HG02973 (cell line): ENCODE measurements at regions not wholly inside any gene's neighbourhood (a gene's known extent, or its start where the extent isn't known, plus 50 kb on each side); places are given as distances from the start of the nearest gene placed in this dataset.

Experiments
- ATAC-seq: cut with Tn5 transposase; IDR thresholded peaks from one replicate; pipeline ENCODE4 v1.9.1; 2021; ENCODE audit warnings: moderate library complexity; ENCODE audit not compliant: unreplicated experiment

GRCh38 chr2:19725392-19725791, 176.4 kb downstream of the TTC32 start:
- ATAC-seq = no peak

GRCh38 chr2:19723021-19723420, 178.8 kb downstream of the TTC32 start:
- no peak for ATAC-seq

DNA sequence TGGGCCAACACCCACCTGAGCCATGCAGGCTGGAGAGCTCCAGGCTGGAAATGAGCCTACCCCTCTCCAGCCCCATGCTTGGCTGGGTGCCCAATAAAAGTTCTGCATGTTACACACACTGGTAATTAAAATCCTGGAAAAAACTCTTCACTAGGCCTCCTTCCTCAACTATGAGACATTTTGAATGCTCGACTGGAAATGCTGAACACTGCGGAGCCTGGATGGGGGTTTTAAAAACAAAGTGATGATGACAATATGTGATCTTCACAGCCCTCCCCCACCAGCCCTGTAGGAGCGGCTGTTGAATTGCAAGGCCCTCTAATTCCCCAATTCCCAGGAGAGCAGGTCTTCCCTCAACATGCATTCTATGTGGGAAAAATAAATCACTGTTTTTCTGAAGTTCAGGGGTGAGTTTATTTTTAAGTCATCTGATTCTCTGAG, 179.2 kb downstream of the TTC32 start:
- ATAC-seq = no peak

- ATAC-seq = no peak
These were observed 181.5 kb downstream of the TTC32 start for GRCh38 chr2:19720306-19720705.

DNA sequence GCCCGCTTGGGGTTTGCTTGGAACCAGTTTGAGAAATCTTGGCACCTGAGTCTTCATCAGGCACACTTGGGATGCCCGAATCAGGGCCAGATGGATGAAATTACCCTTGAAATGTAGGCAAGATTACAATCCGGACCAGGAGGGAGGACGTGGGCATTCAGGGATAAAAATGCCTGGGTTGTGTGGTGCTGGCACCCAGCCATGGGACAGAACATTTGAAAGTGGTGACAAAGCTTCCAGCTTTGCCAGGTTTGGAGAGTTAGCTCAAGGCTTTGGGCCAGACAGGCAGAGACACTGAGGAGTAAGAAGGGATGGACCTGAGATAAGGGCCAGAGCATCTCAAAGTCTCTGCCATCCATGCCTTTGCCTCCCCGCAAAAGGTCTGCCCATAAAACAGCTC, 182.2 kb downstream of the TTC32 start:
- no peak for ATAC-seq

- no peak for ATAC-seq
These were observed 184.3 kb downstream of the TTC32 start for GRCh38 chr2:19717446-19717845.

GRCh38 chr2:19714926-19715325, 186.9 kb downstream of the TTC32 start:
- ATAC-seq = no peak

DNA sequence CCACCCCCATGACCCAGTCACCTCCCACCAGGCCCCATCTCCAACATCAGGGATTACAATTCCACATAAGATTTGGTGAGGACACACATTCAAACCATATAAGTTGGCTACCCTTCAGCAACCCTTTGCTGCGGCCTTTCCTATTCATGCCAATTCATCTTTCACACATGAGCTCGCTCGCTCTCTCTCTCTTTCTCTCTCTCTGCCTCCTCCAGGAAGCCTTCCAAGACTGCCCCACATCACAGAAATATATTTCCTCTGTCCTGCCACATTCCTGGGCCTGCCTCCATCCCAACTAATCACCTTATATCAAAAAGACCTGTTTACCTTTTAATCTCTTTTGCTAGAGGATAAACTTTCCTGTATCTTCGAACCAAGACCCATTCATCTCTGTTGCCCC, 188.9 kb downstream of the TTC32 start:
- ATAC-seq = no peak

GRCh38 chr2:19711470-19712372, 190.1 kb downstream of the TTC32 start:
- no peak for ATAC-seq

DNA sequence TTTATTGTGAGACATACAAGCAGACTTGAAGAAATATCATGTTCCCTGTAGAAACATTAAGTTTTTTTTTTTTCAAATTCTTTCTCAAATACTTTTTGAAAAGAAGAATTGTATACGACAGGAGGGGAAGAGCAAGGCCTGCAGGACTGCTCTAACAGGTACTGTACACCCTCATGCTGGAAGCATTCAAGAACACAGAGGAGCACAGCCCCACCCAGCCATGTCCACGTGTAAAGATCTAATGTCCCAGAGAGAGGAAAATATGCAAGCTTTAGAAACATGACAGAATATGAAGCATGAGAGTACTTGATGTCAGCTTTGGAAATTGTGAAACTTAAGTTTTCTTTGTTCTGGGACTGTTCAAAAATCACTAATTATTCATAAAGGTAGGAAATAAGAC, 191.6 kb downstream of the TTC32 start:
- no peak for ATAC-seq

DNA sequence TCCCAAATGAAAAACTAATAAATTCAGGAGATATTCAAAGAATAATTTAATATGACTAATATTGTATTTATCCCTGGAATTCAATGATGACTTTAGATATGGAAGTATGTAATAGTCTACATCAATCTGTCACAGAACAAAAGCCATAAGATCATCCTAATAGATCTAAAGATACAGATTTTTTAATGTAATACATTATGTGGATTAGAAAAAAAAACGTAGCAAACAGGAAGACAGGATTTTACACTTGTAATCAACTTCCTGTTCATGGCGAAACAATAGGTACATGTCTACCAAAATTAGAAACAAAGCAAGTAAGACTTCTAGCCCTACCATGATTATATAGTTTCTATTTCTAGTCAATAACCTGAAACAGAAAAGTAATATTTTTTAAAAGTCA, 192.2 kb downstream of the TTC32 start:
- ATAC-seq = no peak

DNA sequence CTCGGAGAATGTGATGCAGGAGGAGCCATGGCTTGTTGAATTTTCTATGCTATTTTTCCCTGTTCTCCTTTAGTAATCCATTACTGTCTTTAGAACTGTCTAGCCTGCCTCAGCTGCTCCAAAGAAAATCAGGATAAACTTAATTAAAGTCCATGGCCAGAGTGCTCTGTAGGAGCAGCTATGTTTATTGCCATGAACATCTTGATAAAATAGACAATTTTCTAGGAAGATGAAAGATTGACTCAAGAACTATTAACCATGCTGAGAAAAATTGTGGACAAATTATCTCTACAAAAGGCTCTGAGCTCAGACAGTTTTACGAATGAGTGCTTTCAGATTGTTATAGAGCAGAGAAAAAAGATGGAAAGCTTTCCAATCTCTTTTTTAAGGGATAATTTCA, 193.0 kb downstream of the TTC32 start:
- no peak for ATAC-seq

DNA sequence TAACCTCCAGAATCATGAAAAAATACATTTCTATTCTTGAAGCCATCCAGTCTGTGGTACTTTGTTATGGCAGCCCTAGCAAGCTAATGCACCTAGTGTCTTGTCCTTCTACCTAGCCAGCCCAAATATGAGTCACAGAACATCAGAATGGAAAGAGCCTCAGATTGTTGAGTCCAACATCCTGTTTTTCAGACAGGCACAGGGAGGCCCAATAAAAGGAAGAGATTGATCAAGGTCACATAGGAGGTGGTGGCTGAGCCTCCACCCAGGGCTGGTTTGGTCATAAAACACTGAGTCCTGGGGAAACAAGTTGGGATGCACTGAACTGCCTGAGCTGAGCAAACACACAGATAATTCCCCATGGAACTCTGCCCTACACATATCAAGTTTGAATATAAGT, 195.5 kb downstream of the TTC32 start:
- no peak for ATAC-seq

GRCh38 chr2:19702267-19702666, 199.5 kb downstream of the TTC32 start:
- ATAC-seq = no peak

DNA sequence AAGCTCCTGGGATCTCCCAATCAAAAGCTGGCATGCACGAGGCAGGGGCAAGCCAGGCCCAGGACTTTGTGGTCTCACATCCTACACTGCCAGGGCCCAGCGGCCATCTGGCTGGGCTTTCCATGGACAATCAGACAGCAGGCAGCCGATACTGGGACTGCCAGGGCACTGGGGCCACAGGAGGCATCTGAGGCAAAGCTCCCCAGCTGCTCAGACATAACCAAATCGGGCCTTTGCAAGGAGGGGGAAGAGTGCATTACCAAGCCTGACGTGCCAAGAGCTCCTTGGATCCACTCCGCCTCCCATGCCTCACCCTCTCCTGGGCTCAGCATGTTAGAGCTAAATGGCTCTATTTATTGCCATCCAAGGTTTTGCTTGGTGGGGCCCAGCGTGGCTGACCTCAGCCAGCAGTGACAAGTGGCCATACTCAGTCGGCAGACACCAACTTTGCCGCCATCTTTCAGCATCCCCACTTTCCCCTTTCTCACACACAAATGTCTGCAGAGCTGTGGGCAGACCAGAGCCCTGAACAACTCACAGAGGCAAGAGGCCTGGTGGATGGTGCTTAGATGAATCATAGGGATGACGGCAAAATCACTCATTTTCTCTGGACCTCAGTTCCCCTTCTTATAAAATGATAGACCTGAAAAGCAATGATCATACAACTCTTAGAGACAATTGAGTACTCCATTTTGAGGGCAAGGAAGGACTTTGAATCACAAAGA, 200.8 kb downstream of the TTC32 start:
- no peak for ATAC-seq

DNA sequence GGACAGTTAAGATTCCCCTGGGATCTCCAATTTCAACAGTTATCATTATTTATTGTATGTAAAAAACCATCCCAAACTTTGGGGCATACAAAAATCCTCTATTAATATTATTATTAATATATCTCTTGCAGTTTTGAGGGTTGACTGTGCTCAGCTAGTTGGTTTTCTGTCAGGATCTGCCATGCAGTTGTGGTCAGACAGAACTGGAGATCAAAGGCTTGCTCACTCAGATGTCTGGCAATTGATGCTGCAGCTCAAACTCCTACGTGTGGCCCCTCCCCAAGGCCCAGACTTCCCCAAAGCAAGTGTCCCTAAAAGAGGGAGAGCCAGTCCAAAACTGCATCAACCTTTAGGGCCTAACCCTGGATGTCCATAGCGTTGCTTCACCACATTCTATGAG, 204.7 kb downstream of the TTC32 start:
- ATAC-seq = no peak

- ATAC-seq = no peak
These were observed 206.1 kb downstream of the TTC32 start for GRCh38 chr2:19695706-19696105.

DNA sequence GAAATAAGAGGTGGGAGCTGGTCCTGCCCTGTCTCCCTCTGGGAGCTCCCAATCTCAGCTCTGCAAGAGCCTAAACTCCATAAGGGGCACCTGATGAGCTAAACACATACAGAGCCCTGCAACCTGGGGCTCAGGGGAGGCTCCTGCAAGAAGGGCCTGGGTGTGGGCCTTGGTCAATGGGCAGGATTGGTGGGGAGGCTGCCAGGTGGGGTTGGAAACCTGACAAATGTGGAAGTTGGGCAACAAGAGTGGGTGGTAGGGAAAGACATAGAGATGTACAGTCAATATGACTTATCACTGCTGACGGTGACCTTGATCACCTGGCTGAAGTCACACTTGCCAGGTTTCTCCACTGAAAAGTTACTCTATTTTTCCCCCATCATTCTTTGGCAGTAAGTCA, 209.9 kb downstream of the TTC32 start:
- no peak for ATAC-seq

DNA sequence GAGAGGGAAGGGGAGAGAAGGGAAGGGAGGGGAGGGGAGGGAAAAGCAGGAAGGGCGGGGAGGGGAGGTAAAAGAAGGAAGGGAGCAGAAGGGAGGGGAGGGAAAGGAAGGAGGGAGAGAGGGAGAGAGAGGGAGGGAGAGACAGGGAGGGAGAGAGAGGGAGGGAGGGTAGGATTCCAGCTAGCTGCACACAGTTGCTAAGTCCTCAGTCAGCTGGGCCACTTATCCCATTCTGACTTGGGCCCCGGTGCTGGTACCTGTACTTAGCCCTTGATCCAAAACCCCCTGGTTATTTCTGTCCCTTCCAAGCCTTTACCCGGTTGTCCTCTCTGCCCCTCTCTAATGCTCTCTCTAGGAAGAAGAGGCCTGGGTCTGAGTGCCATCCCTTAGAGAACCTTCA, 211.4 kb downstream of the TTC32 start:
- no peak for ATAC-seq

DNA sequence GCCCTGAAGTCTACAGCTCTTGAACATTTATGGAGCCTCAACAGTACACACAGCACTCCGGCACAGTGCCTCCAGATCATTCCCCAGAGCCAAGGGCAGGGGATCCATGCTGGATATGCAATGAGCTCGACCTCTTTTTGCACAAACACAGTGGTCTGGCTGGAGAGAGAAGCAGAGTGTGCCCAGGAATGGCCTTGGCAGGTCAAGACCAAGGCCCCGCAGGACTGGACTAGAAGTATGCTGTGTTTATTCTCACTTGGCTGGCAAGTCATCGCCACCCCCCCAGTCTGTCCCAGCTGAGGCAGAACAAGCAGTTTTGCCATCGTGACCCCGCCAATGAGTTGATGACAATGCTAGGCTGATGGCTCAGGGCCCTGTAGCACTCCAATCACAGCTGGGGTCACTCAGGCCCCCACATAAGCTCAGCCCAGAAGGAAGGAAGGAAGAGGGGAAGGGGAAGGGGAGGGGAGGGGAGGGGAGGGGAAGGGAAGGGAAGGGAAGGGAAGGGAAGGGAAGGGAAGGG, 212.1 kb downstream of the TTC32 start:
- no peak for ATAC-seq

GRCh38 chr2:19688059-19688458, 213.7 kb downstream of the TTC32 start:
- ATAC-seq = no peak
